SJCRH30 (cell line): ENCODE measurements at regions not wholly inside any gene's neighbourhood (a gene's known extent, or its start where the extent isn't known, plus 50 kb on each side); places are given as distances from the start of the nearest gene placed in this dataset.
A peak's percentile ranks its signal among the peaks of the same experiment; 100 is the strongest.

Experiments used
- DNase-seq, 2 experiments: peaks; one replicate each; pipeline ENCODE4 v3.0.0-alpha.2; 2015 to 2020
- H3K27ac ChIP-seq: fragments of 250-450 bp; sonication (Bioruptor Pico); 2 replicates; pipeline ENCODE4 v1.5.1; 2020; ENCODE audit warnings: mild to moderate bottlenecking, moderate library complexity
- H3K27me3 ChIP-seq: fragments of 250-450 bp; sonication (Bioruptor Pico); 2 replicates; pipeline ENCODE4 v1.5.1; 2020; ENCODE audit warnings: mild to moderate bottlenecking, moderate library complexity
- H3K36me3 ChIP-seq: fragments of 250-450 bp; sonication (Bioruptor Pico); 2 replicates; pipeline ENCODE4 v1.5.1; 2020; ENCODE audit warnings: mild to moderate bottlenecking, moderate library complexity
- H3K4me1 ChIP-seq: fragments of 250-450 bp; sonication (Bioruptor Pico); 2 replicates; pipeline ENCODE4 v1.5.1; 2020; ENCODE audit warnings: mild to moderate bottlenecking, moderate library complexity
- H3K4me3 ChIP-seq: fragments of 250-450 bp; sonication (Bioruptor Pico); 2 replicates; pipeline ENCODE4 v1.5.1; 2020; ENCODE audit warnings: mild to moderate bottlenecking, moderate library complexity
- H3K9me3 ChIP-seq: fragments of 250-450 bp; sonication (Bioruptor Pico); replicated peaks from 2 replicates; pipeline ENCODE4 v1.5.1; 2020; ENCODE audit warnings: mild to moderate bottlenecking, moderate library complexity

DNA sequence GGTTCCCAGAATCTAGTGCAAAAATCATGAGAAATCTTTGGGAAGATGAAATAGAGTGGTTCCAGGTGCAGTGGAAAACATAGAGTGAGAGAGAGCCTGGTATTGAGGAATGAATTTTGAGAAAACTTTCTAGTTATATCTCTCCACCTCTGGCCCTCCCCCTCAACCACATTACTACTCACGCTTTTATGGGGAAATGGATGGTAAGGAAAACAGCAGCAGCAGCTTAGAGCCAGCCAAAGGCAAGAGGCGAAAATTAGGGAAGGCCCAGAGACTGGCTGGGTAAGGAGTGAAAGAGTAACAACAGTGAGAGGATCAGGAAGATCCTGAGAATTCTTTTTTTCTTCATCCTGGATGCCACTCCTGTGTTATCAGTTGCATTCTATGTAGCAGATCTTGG, 187.9 kb upstream of the ECI2 start:
- peak overlapping the region; percentile 45 for H3K27ac ChIP-seq
- peaks cover 37% of the 10 kb centered on the region for H3K4me1 ChIP-seq
- no peaks in the 10 kb centered on the region for H3K9me3 ChIP-seq
- no peak overlapping the region for H3K4me3 ChIP-seq
- H3K27me3 ChIP-seq, result no peaks in the 10 kb centered on the region
- no peak for DNase-seq
- no peaks in the 10 kb centered on the region for H3K36me3 ChIP-seq

DNA sequence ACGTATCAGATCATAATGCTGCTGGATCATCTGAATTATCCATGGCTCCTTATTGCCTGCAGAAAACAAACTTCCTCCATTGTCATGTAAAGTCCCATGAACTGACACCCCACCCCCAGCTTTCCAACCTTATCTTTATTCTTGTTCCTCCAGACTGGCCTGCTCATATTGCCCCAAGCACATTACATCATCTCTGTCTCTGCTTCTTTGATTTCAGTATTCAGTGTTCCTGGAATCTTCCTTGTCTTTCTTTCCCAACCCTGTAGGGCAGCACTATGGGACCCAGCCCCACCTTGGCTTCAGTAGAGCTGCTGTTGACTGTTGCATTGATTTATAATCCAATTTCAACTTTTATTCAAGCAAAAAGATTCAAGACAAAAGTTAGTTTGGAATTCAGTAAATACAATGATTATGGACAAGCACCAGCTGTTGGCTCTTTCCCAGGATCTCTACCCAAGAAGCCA, 187.5 kb upstream of the ECI2 start:
- Histone ChIP-seq H3K4me1 (peaks cover 39% of the 10 kb centered on the region), H3K4me3 (no peak overlapping the region), H3K27ac (peak overlapping the region; percentile 45), H3K27me3 (no peaks in the 10 kb centered on the region), H3K36me3 (no peaks in the 10 kb centered on the region), H3K9me3 (no peaks in the 10 kb centered on the region)
- DNase-seq, result peak; percentile 66 to 79

DNA sequence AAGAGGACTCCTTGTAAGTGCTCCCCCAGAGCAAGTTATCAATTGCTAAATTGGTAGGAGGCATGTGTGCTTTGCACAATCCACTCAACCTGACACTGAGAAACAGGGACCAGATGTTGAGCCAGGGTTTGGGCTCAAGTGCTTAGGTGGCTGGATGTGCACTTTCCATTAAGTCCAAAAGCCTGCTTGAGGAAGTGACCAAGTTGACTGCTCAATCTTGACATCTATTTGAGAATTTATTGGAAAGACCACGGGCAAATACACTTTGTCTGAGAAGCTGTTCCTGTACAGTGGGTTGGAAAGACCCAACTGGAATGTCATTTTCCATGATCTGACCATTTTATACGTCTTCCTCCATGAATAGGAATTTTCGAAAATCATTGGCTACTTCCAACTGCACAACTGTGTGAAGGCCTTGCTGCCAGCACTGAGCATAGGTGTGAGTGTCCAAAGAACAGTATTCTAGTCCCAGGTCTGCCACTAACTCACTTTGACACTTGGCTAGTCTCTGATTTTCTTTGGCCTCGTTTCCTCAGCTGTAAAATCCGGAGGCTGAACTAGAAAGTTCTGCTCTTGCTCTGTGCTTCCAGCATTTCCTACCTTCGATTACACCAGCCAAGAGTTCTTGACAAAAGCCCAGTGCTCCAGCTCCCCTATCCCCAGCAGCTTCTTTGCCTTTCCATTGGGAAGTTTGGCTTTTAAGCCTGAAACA, 186.9 kb upstream of the ECI2 start:
- Histone ChIP-seq H3K4me1 (peaks cover 45% of the 10 kb centered on the region), H3K27ac (peak overlapping the region; percentile 45), H3K27me3 (no peaks in the 10 kb centered on the region), H3K9me3 (no peaks in the 10 kb centered on the region), H3K4me3 (no peak overlapping the region), H3K36me3 (no peaks in the 10 kb centered on the region)
- DNase-seq, result no peak

DNA sequence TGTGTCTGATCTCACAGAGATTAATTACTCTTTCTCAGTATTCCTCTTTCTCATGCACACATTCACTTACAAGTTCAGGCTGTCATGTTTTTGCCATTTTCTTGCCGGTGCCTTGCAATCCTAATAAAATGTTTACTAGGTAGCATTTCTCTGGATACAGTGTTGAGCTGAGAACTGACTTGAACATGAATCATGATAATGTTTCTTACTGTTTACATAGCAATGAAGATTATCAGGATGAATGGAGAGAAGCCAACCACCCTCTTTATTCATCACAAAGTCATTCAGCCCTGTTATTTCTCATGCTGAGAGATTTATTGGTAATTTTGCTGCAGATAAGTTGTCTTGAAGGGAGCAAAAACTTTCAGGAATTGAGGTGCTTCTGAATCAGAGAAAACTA, 185.5 kb upstream of the ECI2 start:
- Histone ChIP-seq H3K27ac (peak overlapping the region; percentile 70), H3K36me3 (no peaks in the 10 kb centered on the region), H3K27me3 (no peaks in the 10 kb centered on the region), H3K4me1 (peaks cover 54% of the 10 kb centered on the region), H3K9me3 (no peaks in the 10 kb centered on the region), H3K4me3 (no peak overlapping the region)
- DNase-seq, result peak in 1 of 2 experiments; percentile 24

DNA sequence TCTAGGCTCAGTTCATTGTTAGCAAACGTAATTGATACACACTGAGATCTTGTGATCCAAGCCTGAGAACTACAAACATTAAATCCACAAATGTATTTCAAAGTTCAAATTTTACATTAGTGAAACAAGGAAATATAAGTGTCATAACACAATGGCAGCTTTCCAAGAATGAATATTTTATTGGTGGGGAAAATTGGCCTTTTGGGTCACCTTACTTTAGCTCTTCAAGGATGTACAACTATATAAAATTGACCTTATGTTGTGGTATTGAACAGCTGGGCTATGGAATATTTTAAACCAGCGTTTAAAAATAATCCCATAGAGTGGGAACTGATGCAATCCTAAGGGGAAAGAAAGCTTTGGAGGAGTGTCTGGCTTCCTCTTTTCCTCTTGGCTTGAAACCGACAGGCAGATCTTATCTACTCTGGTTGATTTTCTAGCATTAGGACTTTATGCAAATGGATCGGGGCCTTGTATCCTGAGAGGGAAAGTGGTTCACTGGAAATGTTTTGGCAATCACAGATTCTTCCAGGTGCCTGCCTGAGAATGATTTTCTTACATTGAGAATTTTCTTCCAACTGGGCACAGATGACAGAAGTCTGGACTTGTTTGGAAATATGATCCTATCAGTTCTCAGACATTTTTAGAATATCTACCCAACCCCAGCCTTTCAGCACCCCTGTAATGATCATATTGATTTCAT, 184.8 kb upstream of the ECI2 start:
- H3K9me3 ChIP-seq, result no peaks in the 10 kb centered on the region
- H3K4me1 ChIP-seq, result peaks cover 54% of the 10 kb centered on the region
- H3K4me3 ChIP-seq, result no peak overlapping the region
- H3K27me3 ChIP-seq, result no peaks in the 10 kb centered on the region
- H3K36me3 ChIP-seq, result no peaks in the 10 kb centered on the region
- peak overlapping the region; percentile 70 for H3K27ac ChIP-seq
- DNase-seq, result peak; percentile 46 to 81

DNA sequence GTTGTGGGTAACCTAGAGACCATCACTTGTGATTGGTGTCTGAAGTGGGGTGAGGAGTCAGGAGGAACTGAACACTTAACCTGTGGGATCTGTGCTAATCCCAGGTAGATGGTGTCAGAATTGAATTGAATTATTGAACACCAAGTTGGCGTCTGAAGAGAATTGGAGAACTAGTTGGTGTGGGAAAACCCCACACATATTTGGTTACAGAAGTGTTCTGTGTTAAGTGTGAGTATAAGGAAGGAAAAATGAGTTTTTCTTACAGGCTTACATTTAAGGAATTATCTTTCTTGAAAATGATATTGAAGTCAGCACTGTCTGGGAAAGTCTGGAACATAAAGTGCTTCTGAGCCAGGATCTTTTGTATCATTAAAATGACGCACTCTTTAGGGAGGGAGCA, 182.9 kb upstream of the ECI2 start:
- Histone ChIP-seq H3K27me3 (no peaks in the 10 kb centered on the region), H3K4me1 (peaks cover 58% of the 10 kb centered on the region), H3K4me3 (no peak overlapping the region), H3K27ac (no peak overlapping the region), H3K9me3 (no peaks in the 10 kb centered on the region), H3K36me3 (no peaks in the 10 kb centered on the region)
- DNase-seq, result no peak

DNA sequence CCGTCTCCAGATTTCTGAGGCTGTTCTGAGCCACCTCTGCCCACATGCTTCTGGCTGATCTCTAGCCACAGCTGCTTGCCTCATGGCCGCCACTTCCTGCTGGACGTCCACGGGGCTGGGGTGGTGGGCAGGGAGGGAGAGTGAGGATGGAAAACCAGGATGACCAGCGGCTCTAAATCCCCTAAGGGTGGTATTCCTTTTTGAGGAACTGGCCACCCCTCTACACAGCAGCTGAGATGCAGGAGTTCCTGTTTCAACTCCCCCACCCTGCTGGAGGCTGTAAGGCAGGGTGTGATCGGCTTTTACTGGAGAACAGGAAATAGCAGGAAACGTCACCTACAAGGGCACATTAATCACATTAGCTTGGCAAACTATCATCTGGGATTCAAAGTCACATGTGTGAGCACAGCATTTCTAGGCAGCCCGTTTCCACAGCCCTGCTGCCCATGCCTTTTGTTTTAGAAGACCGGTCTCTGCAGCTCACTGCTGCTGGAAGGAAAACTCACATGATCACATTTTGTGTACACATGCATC, 181.6 kb upstream of the ECI2 start:
- Histone ChIP-seq H3K36me3 (no peaks in the 10 kb centered on the region), H3K9me3 (peaks cover 6% of the 10 kb centered on the region; the same call in 1 of the 2 replicates), H3K27me3 (no peaks in the 10 kb centered on the region), H3K4me1 (peaks cover 48% of the 10 kb centered on the region), H3K4me3 (no peak overlapping the region), H3K27ac (peak overlapping the region; percentile 73)
- peak; percentile 77 to 82 for DNase-seq

DNA sequence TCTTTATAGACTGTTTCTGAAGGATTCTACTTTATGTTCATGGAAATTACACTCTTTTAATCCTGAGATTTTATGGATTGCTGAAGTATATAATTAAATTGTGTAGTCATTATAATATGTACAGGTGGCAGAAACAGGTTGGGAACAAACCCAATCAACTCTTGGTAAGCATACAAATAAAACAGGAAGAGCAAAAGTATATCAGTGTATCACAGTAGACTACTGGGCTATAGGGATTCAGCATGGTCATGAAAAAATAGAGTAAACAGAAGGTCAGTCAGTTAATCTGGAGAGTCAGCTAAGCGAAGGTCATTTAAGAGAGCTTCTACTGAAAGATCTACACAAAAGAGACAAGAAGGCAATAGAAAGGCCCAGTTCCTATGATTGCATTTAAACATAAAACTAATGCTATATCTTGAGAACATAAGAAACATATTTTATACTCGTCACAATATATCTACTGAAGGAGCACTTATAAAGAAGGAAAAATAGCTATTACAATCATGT, 178.9 kb upstream of the ECI2 start:
- H3K9me3 ChIP-seq, result peaks cover 11% of the 10 kb centered on the region; the same call in 1 of the 2 replicates
- no peak for DNase-seq
- no peaks in the 10 kb centered on the region for H3K36me3 ChIP-seq
- peaks cover 26% of the 10 kb centered on the region for H3K4me1 ChIP-seq
- no peak overlapping the region for H3K27ac ChIP-seq
- no peak overlapping the region for H3K4me3 ChIP-seq
- no peaks in the 10 kb centered on the region for H3K27me3 ChIP-seq

DNA sequence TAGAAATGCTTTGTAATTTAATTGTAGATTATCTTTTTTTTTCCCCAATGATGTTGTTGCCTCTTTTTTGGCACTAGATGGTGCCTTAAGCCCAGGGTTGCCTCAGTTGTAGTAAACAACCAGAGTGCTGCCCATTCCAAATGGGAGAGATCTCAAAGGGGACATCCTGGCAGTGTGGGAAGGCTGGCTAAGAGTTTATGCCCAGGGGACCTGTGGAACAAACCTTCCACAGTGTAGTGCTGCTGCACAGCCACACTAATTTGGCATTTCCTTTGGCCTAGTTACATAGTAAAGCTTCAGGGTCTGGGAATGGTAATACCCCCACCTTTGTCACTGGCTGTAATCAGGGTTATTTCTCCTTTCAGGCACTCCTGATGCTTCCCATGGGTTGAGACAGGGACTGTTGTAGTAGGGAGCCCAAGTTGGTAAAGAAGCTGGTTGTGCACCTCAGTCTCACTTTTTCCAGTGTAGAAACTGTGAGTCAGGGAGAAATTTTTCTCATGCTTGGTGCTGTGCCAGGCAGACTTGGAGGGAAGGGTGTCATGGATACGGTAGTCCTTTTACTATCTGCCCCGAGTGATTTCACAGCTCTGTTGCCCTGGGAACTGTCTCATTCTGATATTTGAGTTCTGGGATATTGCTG, 177.8 kb upstream of the ECI2 start:
- Histone ChIP-seq H3K36me3 (no peaks in the 10 kb centered on the region), H3K27ac (peak overlapping the region; percentile 69), H3K27me3 (no peaks in the 10 kb centered on the region), H3K4me3 (no peak overlapping the region), H3K4me1 (peaks cover 26% of the 10 kb centered on the region), H3K9me3 (peaks cover 11% of the 10 kb centered on the region; the same call in 1 of the 2 replicates)
- peak; percentile 74 to 82 for DNase-seq

DNA sequence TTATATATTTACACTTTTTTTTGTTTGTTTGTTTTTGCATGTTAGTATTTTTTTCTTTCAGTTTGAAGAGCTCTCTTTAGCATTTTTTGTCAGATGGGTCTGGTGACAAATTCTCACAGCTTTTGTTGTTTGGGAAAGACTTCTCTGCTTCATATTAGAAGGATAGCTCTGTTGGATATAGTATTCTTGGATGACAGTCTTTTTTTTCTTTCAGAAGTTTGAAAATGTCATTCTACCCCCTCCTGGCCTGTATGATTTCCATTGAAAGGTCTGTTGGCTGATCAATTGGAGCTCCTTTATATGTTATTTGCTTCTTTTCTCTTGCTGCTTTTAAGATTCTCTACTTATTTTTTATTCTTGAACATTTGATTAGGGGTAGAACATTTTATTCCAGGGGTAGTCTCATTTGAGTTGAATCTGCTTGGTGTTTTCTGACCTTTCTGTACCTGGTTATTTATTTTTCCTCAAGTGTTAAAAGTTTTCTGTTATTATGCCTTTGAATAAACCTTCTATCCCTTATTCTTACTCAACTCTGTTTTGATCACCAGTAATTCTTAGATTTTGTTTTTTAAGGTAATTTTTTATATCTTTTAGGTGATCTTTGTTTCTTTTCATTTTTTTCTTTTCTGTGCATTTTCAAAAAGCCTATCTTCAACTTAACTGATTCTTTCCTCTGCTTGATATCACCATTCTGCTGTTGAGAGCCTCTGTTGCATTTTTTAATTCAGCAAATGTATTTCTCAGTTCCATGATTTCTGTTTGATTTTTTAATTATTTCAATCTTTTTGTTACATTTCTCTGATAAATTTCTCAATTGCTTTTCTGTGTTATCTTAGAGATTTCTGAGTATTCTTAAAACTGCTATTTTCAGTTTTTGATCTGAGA, 176.8 kb upstream of the ECI2 start:
- H3K9me3 ChIP-seq, result peaks cover 11% of the 10 kb centered on the region; the same call in 1 of the 2 replicates
- no peaks in the 10 kb centered on the region for H3K36me3 ChIP-seq
- no peaks in the 10 kb centered on the region for H3K27me3 ChIP-seq
- no peak overlapping the region for H3K27ac ChIP-seq
- DNase-seq, result no peak
- no peak overlapping the region for H3K4me3 ChIP-seq
- peaks cover 17% of the 10 kb centered on the region for H3K4me1 ChIP-seq

DNA sequence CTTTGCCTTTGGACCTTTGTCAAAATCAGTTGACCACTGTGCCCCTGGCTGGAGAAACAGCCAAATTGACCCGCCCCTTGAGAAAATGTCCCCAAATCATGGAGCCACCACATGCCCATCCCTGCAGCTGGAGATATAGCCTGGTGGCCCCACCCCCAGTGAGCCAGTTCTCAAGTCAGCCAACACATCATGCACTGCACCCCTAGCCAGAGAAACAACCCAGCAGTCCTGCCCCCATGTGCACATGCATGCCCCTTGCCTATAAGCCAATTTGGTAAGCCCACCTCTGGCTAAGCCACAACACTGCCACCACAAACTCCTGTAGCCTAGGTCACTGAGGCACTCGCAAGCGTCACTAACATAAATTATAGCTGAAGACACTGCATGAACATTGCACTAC, 174.2 kb upstream of the ECI2 start:
- Histone ChIP-seq H3K4me1 (peaks cover 9% of the 10 kb centered on the region), H3K4me3 (no peak overlapping the region), H3K27me3 (no peaks in the 10 kb centered on the region), H3K36me3 (no peaks in the 10 kb centered on the region), H3K27ac (no peak overlapping the region), H3K9me3 (peaks cover 11% of the 10 kb centered on the region; the same call in 1 of the 2 replicates)
- no peak for DNase-seq

DNA sequence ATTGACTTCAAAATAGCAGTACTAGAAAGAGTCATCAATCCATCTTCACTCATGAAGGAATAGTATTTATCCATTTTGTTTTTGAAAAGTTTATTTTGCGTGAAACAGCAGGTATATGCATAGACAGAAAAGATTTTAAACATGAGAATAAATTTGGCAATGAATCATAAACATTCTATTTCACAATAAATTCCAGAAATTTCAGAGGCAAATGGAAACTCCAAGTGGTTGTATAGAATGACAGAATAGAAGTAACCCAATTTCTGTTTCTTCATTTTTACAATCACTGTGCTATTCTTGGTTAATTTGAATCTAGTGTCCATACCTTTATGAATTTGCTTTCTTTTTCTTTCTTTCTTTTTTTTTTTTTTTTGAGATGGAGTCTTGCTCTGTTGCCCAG, 173.0 kb upstream of the ECI2 start:
- H3K27ac ChIP-seq, result no peak overlapping the region
- no peak for DNase-seq
- H3K4me1 ChIP-seq, result peaks cover 3% of the 10 kb centered on the region; the same call in 1 of the 2 replicates
- peaks cover 11% of the 10 kb centered on the region; the same call in 1 of the 2 replicates for H3K9me3 ChIP-seq
- no peak overlapping the region for H3K4me3 ChIP-seq
- H3K36me3 ChIP-seq, result no peaks in the 10 kb centered on the region
- no peaks in the 10 kb centered on the region for H3K27me3 ChIP-seq

DNA sequence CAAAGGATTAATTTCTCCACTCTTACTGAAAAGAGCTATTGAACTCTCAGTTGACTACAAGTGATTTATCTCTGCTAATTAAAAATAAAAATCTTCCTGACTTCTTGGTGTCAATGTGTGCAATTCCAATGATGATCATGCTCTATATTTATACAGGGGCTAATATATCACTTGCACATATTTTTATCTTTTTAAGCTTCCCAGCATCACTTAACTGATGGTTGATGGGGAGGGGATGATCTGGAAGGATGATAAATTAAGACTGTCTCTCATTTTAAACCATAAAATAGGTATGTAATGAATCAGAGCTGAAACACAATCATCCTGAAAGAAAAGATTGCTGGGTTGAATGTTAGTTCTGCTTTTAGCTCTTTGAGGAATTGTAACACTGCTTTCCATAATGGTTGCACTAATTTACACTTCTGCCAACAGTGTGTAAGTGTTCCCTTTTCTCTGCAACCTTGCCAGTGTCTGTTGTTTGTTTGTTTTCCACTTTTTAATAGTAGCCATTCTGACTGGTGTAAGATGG, 169.6 kb upstream of the ECI2 start:
- Histone ChIP-seq H3K27ac (no peak overlapping the region), H3K4me1 (no peaks in the 10 kb centered on the region), H3K9me3 (no peaks in the 10 kb centered on the region), H3K27me3 (no peaks in the 10 kb centered on the region), H3K4me3 (no peak overlapping the region), H3K36me3 (no peaks in the 10 kb centered on the region)
- no peak for DNase-seq

DNA sequence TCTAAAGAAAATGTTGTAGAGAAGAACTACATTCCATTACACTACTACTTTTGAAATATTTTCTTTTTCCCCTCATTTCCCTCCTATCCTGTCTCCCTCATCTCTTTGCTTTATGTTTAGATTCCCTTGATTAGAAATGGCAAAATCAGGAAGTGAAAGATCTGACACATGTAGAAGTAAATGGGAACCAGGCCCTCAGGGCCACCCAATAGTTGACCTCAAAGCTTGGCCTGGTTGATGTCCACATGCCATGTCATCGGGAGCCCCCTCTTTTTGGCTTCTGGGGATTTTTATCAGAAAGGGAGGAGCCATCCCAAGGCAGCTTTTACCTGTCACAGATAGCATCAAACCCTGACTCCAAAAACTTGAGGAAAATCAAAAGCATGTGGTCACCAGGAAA, 168.3 kb upstream of the ECI2 start:
- Histone ChIP-seq H3K4me3 (no peak overlapping the region), H3K27me3 (no peaks in the 10 kb centered on the region), H3K36me3 (no peaks in the 10 kb centered on the region), H3K4me1 (no peaks in the 10 kb centered on the region), H3K9me3 (no peaks in the 10 kb centered on the region), H3K27ac (no peak overlapping the region)
- DNase-seq, result no peak
